ENCODE measurements at regions not wholly inside any gene's neighbourhood (a gene's known extent, or its start where the extent isn't known, plus 50 kb on each side); places are given as distances from the start of the nearest gene placed in this dataset.

GRCh38 chr3:72342450-72342849, 505.8 kb downstream of the SHQ1 start:
- Histone ChIP-seq H3K9ac (ENCODE audit: low read depth, low read length) (no peak overlapping the region), H4K5ac (ENCODE audit: low read depth, low read length) (no peak overlapping the region), H3K9me3 (ENCODE audit: control insufficient read depth, insufficient read depth, low read length) (no peaks in the 10 kb centered on the region), H3K4me2 (ENCODE audit: low read depth, low read length) (no peak overlapping the region), H2BK15ac (ENCODE audit: low read depth, low read length) (no peak overlapping the region), H3K36me3 (ENCODE audit: control insufficient read depth, insufficient read depth, low read length) (no peaks in the 10 kb centered on the region), H3K27me3 (ENCODE audit: control insufficient read depth, insufficient read depth, low read length) (no peaks in the 10 kb centered on the region), H3K79me1 (ENCODE audit: low read depth in 1 of 2, low read length in 2 of 2) (no peaks in the 10 kb centered on the region), H4K20me1 (ENCODE audit: insufficient read depth, low read length) (no peaks in the 10 kb centered on the region), H3K27ac (ENCODE audit: insufficient read depth, low read length) (no peak overlapping the region), H3K56ac (ENCODE audit: extremely low read depth, insufficient read depth, low read length) (no peak overlapping the region), H2AK5ac (ENCODE audit: low read depth, low read length) (peak overlapping the region; percentile 31; the same call in 1 of the 2 replicates), H2BK20ac (ENCODE audit: low read depth, low read length) (no peak overlapping the region), H3K4ac (ENCODE audit: low read depth, low read length) (peak overlapping the region; percentile 54; the same call in 1 of the 2 replicates), H2BK120ac (ENCODE audit: low read depth, low read length) (no peak overlapping the region), H4K8ac (ENCODE audit: low read depth in 2 of 2, low read length in 2 of 2) (no peak overlapping the region), H3K14ac (replicated peaks; ENCODE audit: low read depth, low read length) (no peak overlapping the region), H3K4me1 (ENCODE audit: control insufficient read depth, insufficient read depth, low read length) (peaks cover 10% of the 10 kb centered on the region), H3K18ac (ENCODE audit: low read depth, low read length) (no peak overlapping the region), H2BK5ac (ENCODE audit: low read depth, low read length, poor library complexity, severe bottlenecking) (no peak overlapping the region), H3K4me3 (ENCODE audit: insufficient read depth, low read depth, low read length) (no peak overlapping the region), H3K23ac (ENCODE audit: low read depth, low read length) (no peak overlapping the region), H3K9me1 (ENCODE audit: insufficient read depth, low read length) (peaks cover 20% of the 10 kb centered on the region), H2AFZ (replicated peaks; ENCODE audit: low read length, poor library complexity) (no peak overlapping the region), H2AK9ac (replicated peaks; ENCODE audit: low read depth, low read length, poor library complexity) (peak overlapping the region; percentile 2), H4K91ac (ENCODE audit: insufficient read depth, low read depth, low read length) (no peak overlapping the region)
- DNase-seq (no peak), ATAC-seq (ENCODE audit: low read depth) (no peak)
- POLR2A ChIA-PET (ENCODE audit: unreplicated experiment): no interaction called here
- in situ Hi-C loops (cut with MboI; ENCODE audit: low sequenced_read_pairs): no loop called here
- CTCF ChIA-PET: interaction anchor here (0.6 kb wide), 1 partner anchor 235 kb away, joined by 3 read pairs; no protein-coding TSS in a partner anchor
- no peak for TF ChIP-seq CHD1 (IDR thresholded peaks at IDR 0.05; ENCODE audit: low read depth, low read length)
- TF ChIP-seq SMC3 (IDR thresholded peaks at IDR 0.05; ENCODE audit: low read depth, low read length): no peak
- TF ChIP-seq POLR2A (IDR thresholded peaks at IDR 0.05; ENCODE audit: low read depth, low read length): no peak
- TF ChIP-seq MAFK (IDR thresholded peaks at IDR 0.05; ENCODE audit: low read depth, low read length): no peak
- BruUV-seq (replicated peaks): no TSS peak
- intact Hi-C loops (cut with micrococcal nuclease): no loop called here
- dilution Hi-C loops (cut with HindIII; ENCODE audit: low sequenced_read_pairs, unreplicated experiment): no loop called here
- WGBS, 2 experiments (ENCODE audit: extremely low coverage in 2 of 2, insufficient read length in 1 of 2): 100% methylated on average over 1 of the region's 10 CpGs; no CpG with 5 or more reads in 1 of the 2 experiments

Data from IMR-90 (cell line).